ENCODE measurements at regions not wholly inside any gene's neighbourhood (a gene's known extent, or its start where the extent isn't known, plus 50 kb on each side); places are given as distances from the start of the nearest gene placed in this dataset.

DNA sequence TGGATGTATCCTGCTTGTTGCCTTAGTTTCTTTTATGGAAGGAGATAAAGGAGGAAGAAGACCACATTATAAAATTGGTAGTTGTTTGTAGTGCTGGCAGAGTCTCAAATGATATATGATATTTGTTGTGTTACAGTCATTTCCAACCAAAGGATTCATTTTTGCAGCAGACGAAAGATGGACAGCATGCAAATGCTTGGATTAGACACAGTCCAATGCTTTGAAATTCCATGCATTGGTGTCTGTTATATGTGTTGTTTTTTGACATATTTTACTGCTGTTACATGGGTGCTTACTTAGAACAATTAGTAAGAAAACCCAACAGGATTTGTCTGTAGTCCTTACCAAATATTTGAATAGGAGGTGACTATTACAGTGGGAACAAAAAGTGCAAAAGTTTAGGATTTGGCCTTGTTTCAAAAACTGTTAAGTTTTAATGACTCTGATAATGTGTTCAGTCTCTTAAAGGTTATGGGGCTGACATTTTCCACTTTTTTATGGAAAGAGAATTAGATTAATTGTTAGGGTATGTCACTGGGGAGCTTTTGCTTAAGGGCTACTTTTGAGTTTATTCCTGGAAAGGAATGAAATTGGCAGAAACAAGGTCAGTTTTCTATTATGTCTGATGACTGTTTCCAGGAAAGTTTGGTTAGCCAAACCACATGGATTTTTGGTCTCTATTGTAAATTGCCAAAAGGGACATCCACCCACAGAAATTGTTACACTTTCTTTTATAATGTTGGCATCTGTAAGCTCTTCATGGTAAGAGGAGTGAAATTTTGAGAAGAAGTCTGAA, 229.4 kb upstream of the MMADHC start:
- TF ChIP-seq POLR2A (IDR thresholded peaks at IDR 0.05) (no peak), CTCF (IDR thresholded peaks at IDR 0.05) (no peak)

All from esophagus squamous epithelium (tissue), 4 donors.